ENCODE measurements at regions not wholly inside any gene's neighbourhood (a gene's known extent, or its start where the extent isn't known, plus 50 kb on each side); places are given as distances from the start of the nearest gene placed in this dataset.

DNA sequence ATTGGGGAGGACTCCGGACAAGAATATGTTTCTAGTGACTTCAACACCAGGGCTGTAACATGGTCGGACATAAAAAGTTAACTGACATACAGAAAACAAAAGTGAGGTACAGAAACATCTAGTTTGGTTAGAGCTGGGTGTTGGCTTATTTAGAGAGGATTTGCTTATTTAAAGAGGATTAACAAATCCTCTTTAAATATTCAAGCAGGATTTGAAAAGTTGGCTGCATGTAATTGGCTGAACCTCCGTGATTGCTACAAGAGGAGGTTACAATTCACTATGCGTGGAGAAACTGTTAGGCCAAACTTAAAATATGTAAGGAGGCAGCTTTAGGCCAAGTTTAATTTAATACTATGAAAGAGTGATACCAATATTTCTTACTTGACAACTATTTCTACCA is 2707.4 kb downstream of the ARAP2 start:
- CTCF ChIA-PET, result no interaction called here
- intact Hi-C loops (cut with micrococcal nuclease; ENCODE audit: unreplicated experiment), result no loop called here
- H3K27me3 ChIP-seq (replicated peaks; ENCODE audit: insufficient read depth, low read depth, low read length, poor library complexity), result no peaks in the 10 kb centered on the region
- BruUV-seq (replicated peaks), result no TSS peak
- no peak for DNase-seq (ENCODE audit: low spot score)
- H3K4me1 ChIP-seq (ENCODE audit: insufficient read depth, low read length, poor library complexity, severe bottlenecking), result no peaks in the 10 kb centered on the region
- peaks cover 3% of the 10 kb centered on the region for H3K9me3 ChIP-seq (ENCODE audit: low read depth, low read length, poor library complexity, severe bottlenecking)
- no peak for TF ChIP-seq EZH2 (IDR thresholded peaks at IDR 0.05; ENCODE audit: borderline replicate concordance, low read depth, low read length, poor library complexity, severe bottlenecking)
- TF ChIP-seq, protein P1, sequence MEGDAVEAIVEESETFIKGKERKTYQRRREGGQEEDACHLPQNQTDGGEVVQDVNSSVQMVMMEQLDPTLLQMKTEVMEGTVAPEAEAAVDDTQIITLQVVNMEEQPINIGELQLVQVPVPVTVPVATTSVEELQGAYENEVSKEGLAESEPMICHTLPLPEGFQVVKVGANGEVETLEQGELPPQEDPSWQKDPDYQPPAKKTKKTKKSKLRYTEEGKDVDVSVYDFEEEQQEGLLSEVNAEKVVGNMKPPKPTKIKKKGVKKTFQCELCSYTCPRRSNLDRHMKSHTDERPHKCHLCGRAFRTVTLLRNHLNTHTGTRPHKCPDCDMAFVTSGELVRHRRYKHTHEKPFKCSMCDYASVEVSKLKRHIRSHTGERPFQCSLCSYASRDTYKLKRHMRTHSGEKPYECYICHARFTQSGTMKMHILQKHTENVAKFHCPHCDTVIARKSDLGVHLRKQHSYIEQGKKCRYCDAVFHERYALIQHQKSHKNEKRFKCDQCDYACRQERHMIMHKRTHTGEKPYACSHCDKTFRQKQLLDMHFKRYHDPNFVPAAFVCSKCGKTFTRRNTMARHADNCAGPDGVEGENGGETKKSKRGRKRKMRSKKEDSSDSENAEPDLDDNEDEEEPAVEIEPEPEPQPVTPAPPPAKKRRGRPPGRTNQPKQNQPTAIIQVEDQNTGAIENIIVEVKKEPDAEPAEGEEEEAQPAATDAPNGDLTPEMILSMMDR (conservative IDR thresholded peaks at IDR 0.05; ENCODE audit: low read depth, low read length), result no peak
- no peaks in the 10 kb centered on the region for H3K36me3 ChIP-seq (ENCODE audit: insufficient read depth, low read length, poor library complexity, severe bottlenecking)
- no peak overlapping the region for H3K27ac ChIP-seq (ENCODE audit: low read depth, low read length, poor library complexity, severe bottlenecking)
- POLR2A ChIA-PET (ENCODE audit: low non-redundant PET), result no interaction called here
- H3K4me3 ChIP-seq (ENCODE audit: low read depth, low read length, poor library complexity, severe bottlenecking), result no peak overlapping the region

DNA sequence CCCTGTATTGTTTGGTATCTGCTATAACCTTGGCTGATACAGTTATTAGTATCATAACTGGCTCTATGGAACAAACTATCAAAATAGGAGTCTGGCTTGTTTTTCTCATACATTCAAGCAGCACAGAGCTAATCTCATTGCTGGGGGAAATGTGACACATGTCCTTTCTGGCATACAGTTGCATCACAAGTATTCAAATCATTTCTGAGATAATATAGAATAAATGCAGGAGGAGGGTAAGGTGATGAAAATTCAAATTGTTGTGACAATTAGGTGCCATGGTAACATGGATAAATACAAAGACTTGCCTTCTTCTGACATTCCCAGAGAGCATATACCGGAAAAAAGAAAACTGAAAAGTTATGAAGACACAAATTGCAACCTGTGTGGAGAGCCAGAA is 2706.8 kb downstream of the ARAP2 start:
- intact Hi-C loops (cut with micrococcal nuclease; ENCODE audit: unreplicated experiment), result no loop called here
- CTCF ChIA-PET, result no interaction called here
- H3K27ac ChIP-seq (ENCODE audit: low read depth, low read length, poor library complexity, severe bottlenecking), result no peak overlapping the region
- no peaks in the 10 kb centered on the region for H3K4me1 ChIP-seq (ENCODE audit: insufficient read depth, low read length, poor library complexity, severe bottlenecking)
- no peak for DNase-seq (ENCODE audit: low spot score)
- H3K9me3 ChIP-seq (ENCODE audit: low read depth, low read length, poor library complexity, severe bottlenecking), result peaks cover 3% of the 10 kb centered on the region
- H3K27me3 ChIP-seq (replicated peaks; ENCODE audit: insufficient read depth, low read depth, low read length, poor library complexity), result no peaks in the 10 kb centered on the region
- H3K36me3 ChIP-seq (ENCODE audit: insufficient read depth, low read length, poor library complexity, severe bottlenecking), result no peaks in the 10 kb centered on the region
- no peak for TF ChIP-seq EZH2 (IDR thresholded peaks at IDR 0.05; ENCODE audit: borderline replicate concordance, low read depth, low read length, poor library complexity, severe bottlenecking)
- TF ChIP-seq, protein P1 (conservative IDR thresholded peaks at IDR 0.05; ENCODE audit: low read depth, low read length), result no peak
- POLR2A ChIA-PET (ENCODE audit: low non-redundant PET), result no interaction called here
- H3K4me3 ChIP-seq (ENCODE audit: low read depth, low read length, poor library complexity, severe bottlenecking), result no peak overlapping the region
- BruUV-seq (replicated peaks), result no TSS peak

DNA sequence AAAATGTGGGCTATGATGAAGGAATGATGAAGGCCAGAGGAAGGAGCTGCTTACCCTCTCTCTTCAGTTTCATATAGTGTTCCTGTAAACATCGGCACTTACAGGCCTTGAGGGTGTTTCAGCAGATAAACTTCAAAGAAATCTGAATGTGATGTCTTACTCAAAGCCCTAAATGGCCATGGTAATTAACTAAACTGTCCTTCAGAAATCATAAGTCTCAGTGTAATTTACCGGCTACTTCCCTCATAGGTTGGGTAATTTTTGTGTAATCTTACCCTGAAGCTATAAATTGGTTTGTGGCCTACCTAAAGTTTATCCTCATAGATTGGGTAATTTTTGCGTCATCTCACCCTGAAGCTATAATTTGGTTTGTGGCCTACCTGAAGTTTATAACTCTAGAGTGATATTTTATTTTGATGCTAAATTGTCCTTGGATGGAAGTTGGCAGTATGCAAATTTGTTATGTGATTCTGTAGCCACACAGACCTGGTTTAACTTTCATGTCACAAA is 2700.3 kb downstream of the ARAP2 start:
- POLR2A ChIA-PET (ENCODE audit: low non-redundant PET), result no interaction called here

More for the DNA sequence above, 2700.3 kb downstream of the ARAP2 start:
- no peak for DNase-seq (ENCODE audit: low spot score)
- intact Hi-C loops (cut with micrococcal nuclease; ENCODE audit: unreplicated experiment), result no loop called here
- H3K27me3 ChIP-seq (replicated peaks; ENCODE audit: insufficient read depth, low read depth, low read length, poor library complexity), result no peaks in the 10 kb centered on the region
- H3K9me3 ChIP-seq (ENCODE audit: low read depth, low read length, poor library complexity, severe bottlenecking), result peaks cover 15% of the 10 kb centered on the region
- no peaks in the 10 kb centered on the region for H3K36me3 ChIP-seq (ENCODE audit: insufficient read depth, low read length, poor library complexity, severe bottlenecking)
- no TSS peak for BruUV-seq (replicated peaks)
- no peak overlapping the region for H3K4me3 ChIP-seq (ENCODE audit: low read depth, low read length, poor library complexity, severe bottlenecking)
- CTCF ChIA-PET, result no interaction called here
- TF ChIP-seq EZH2 (IDR thresholded peaks at IDR 0.05; ENCODE audit: borderline replicate concordance, low read depth, low read length, poor library complexity, severe bottlenecking), result no peak
- TF ChIP-seq, protein P1 (conservative IDR thresholded peaks at IDR 0.05; ENCODE audit: low read depth, low read length), result no peak
- H3K4me1 ChIP-seq (ENCODE audit: insufficient read depth, low read length, poor library complexity, severe bottlenecking), result no peaks in the 10 kb centered on the region
- no peak overlapping the region for H3K27ac ChIP-seq (ENCODE audit: low read depth, low read length, poor library complexity, severe bottlenecking)
